Activated naive CD8-positive, alpha-beta T cell treated with anti-CD3 and anti-CD28 coated beads, Interleukin-2, amount 50 U/mL, for 24 hours (primary cell): ENCODE measurements at regions not wholly inside any gene's neighbourhood (a gene's known extent, or its start where the extent isn't known, plus 50 kb on each side); places are given as distances from the start of the nearest gene placed in this dataset.

Experiments
- ATAC-seq: fragments of 150-1000 bp; cut with Tn5 transposase; one replicate; pipeline ENCODE4 v1.10.0; 2021
- DNase-seq: peaks from one replicate; pipeline ENCODE4 v3.0.0; 2021
- H3K27ac Mint-ChIP-seq: one replicate; pipeline ENCODE4 v1.8.0; 2021; ENCODE audit warnings: mild to moderate bottlenecking, mixed read lengths
- H3K27me3 Mint-ChIP-seq: one replicate; pipeline ENCODE4 v1.8.0; 2021; ENCODE audit warnings: mixed read lengths
- H3K36me3 Mint-ChIP-seq: one replicate; pipeline ENCODE4 v1.8.0; 2021; ENCODE audit warnings: low read depth, mixed read lengths
- H3K4me1 Mint-ChIP-seq: one replicate; pipeline ENCODE4 v1.8.0; 2021; ENCODE audit warnings: mixed read lengths
- H3K4me3 Mint-ChIP-seq: one replicate; pipeline ENCODE4 v1.8.0; 2021; ENCODE audit warnings: mild to moderate bottlenecking, moderate library complexity, mixed read lengths
- H3K9me3 Mint-ChIP-seq: one replicate; pipeline ENCODE4 v1.8.0; 2021; ENCODE audit warnings: mixed read lengths

- Mint-ChIP-seq H3K27me3 (no peaks in the 10 kb centered on the region), H3K4me3 (no peak overlapping the region), H3K4me1 (no peaks in the 10 kb centered on the region), H3K27ac (no peak overlapping the region), H3K9me3 (peaks cover 9% of the 10 kb centered on the region), H3K36me3 (no peaks in the 10 kb centered on the region)
- DNase-seq (no peak), ATAC-seq (no peak)
Measured at GRCh38 chr2:142220901-142221300, 90.1 kb upstream of the LRP1B start.

- Mint-ChIP-seq H3K9me3 (peaks cover 8% of the 10 kb centered on the region), H3K4me1 (no peaks in the 10 kb centered on the region), H3K27me3 (no peaks in the 10 kb centered on the region), H3K27ac (no peak overlapping the region), H3K4me3 (no peak overlapping the region), H3K36me3 (no peaks in the 10 kb centered on the region)
- no peak for DNase-seq
- ATAC-seq: no peak
Measured at GRCh38 chr2:142220239-142220638, 89.4 kb upstream of the LRP1B start.

GRCh38 chr2:142218471-142218870, 87.7 kb upstream of the LRP1B start:
- DNase-seq (no peak), ATAC-seq (no peak)
- no peak overlapping the region for H3K4me3 Mint-ChIP-seq
- H3K9me3 Mint-ChIP-seq: peaks cover 8% of the 10 kb centered on the region
- no peaks in the 10 kb centered on the region for H3K36me3 Mint-ChIP-seq
- no peak overlapping the region for H3K27ac Mint-ChIP-seq
- H3K4me1 Mint-ChIP-seq: no peaks in the 10 kb centered on the region
- no peaks in the 10 kb centered on the region for H3K27me3 Mint-ChIP-seq

GRCh38 chr2:142217804-142218203, 87.0 kb upstream of the LRP1B start:
- H3K27me3 Mint-ChIP-seq: no peaks in the 10 kb centered on the region
- no peak overlapping the region for H3K4me3 Mint-ChIP-seq
- H3K36me3 Mint-ChIP-seq: no peaks in the 10 kb centered on the region
- ATAC-seq (no peak), DNase-seq (no peak)
- H3K9me3 Mint-ChIP-seq: peaks cover 12% of the 10 kb centered on the region
- no peaks in the 10 kb centered on the region for H3K4me1 Mint-ChIP-seq
- H3K27ac Mint-ChIP-seq: no peak overlapping the region

- Mint-ChIP-seq H3K9me3 (peaks cover 12% of the 10 kb centered on the region), H3K27me3 (no peaks in the 10 kb centered on the region), H3K27ac (no peak overlapping the region), H3K4me3 (no peak overlapping the region), H3K4me1 (no peaks in the 10 kb centered on the region), H3K36me3 (no peaks in the 10 kb centered on the region)
- ATAC-seq (no peak), DNase-seq (no peak)
Measured at GRCh38 chr2:142200062-142200461, 69.2 kb upstream of the LRP1B start.

- H3K27ac Mint-ChIP-seq: no peak overlapping the region
- DNase-seq (no peak), ATAC-seq (no peak)
- H3K36me3 Mint-ChIP-seq: no peaks in the 10 kb centered on the region
- no peaks in the 10 kb centered on the region for H3K4me1 Mint-ChIP-seq
- H3K9me3 Mint-ChIP-seq: peaks cover 12% of the 10 kb centered on the region
- H3K4me3 Mint-ChIP-seq: no peak overlapping the region
- H3K27me3 Mint-ChIP-seq: no peaks in the 10 kb centered on the region
Measured at GRCh38 chr2:142199073-142199472, 68.3 kb upstream of the LRP1B start.

- Mint-ChIP-seq H3K27me3 (no peaks in the 10 kb centered on the region), H3K4me3 (no peak overlapping the region), H3K9me3 (peaks cover 4% of the 10 kb centered on the region), H3K27ac (no peak overlapping the region), H3K36me3 (no peaks in the 10 kb centered on the region), H3K4me1 (no peaks in the 10 kb centered on the region)
- ATAC-seq: no peak
- no peak for DNase-seq
Measured at GRCh38 chr2:142190805-142191204, 60.0 kb upstream of the LRP1B start.

- Mint-ChIP-seq H3K27me3 (no peaks in the 10 kb centered on the region), H3K4me3 (no peak overlapping the region), H3K36me3 (no peaks in the 10 kb centered on the region), H3K4me1 (no peaks in the 10 kb centered on the region), H3K9me3 (peaks cover 4% of the 10 kb centered on the region), H3K27ac (no peak overlapping the region)
- no peak for ATAC-seq
- DNase-seq: no peak
Measured at GRCh38 chr2:142189501-142189900, 58.7 kb upstream of the LRP1B start.

- Mint-ChIP-seq H3K27ac (no peak overlapping the region), H3K27me3 (no peaks in the 10 kb centered on the region), H3K4me3 (no peak overlapping the region), H3K36me3 (no peaks in the 10 kb centered on the region), H3K9me3 (peaks cover 4% of the 10 kb centered on the region), H3K4me1 (no peaks in the 10 kb centered on the region)
- DNase-seq (no peak), ATAC-seq (no peak)
Measured at GRCh38 chr2:142188562-142188961, 57.7 kb upstream of the LRP1B start.

GRCh38 chr2:142180820-142181533, 50.2 kb upstream of the LRP1B start:
- Mint-ChIP-seq H3K4me3 (no peak overlapping the region), H3K4me1 (no peaks in the 10 kb centered on the region), H3K9me3 (peaks cover 11% of the 10 kb centered on the region), H3K27me3 (no peaks in the 10 kb centered on the region), H3K27ac (no peak overlapping the region), H3K36me3 (no peaks in the 10 kb centered on the region)
- DNase-seq (no peak), ATAC-seq (no peak)
